SU-DHL-6 (cell line): ENCODE measurements at regions not wholly inside any gene's neighbourhood (a gene's known extent, or its start where the extent isn't known, plus 50 kb on each side); places are given as distances from the start of the nearest gene placed in this dataset.

ENCODE experiments used
- H2AFZ ChIP-seq: fragments of 200-600 bp; sonication (generic); 2 replicates; pipeline ENCODE4 v1.6.1; 2014; ENCODE audit warnings: low read depth, mild to moderate bottlenecking, moderate library complexity, mixed read lengths, antibody characterized with exemption, low read length; ENCODE audit not compliant: severe bottlenecking
- H3F3A ChIP-seq: fragments of 200-600 bp; shearing (Covaris generic); 2 replicates; pipeline ENCODE4 v1.6.0; 2016; ENCODE audit warnings: antibody characterized with exemption, mild to moderate bottlenecking; ENCODE audit not compliant: insufficient read depth
- H3K27ac ChIP-seq: fragments of 200-600 bp; sonication (generic); 2 replicates; pipeline ENCODE4 v1.5.1; 2016; ENCODE audit warnings: low read depth, mild to moderate bottlenecking, low read length, moderate library complexity, mixed read lengths
- H3K27me3 ChIP-seq: fragments of 200-600 bp; sonication (generic), shearing (Covaris generic); 2 replicates; pipeline ENCODE4 v1.6.0; 2014; ENCODE audit warnings: mild to moderate bottlenecking, low read length
- H3K36me3 ChIP-seq: fragments of 200-600 bp; sonication (generic); 2 replicates; pipeline ENCODE4 v1.6.1; 2014; ENCODE audit warnings: mild to moderate bottlenecking, low read length, mixed read lengths
- H3K4me2 ChIP-seq: fragments of 300-600, 200-600 bp; shearing (Covaris generic), sonication (generic); 2 replicates; pipeline ENCODE4 v1.6.0; 2014; ENCODE audit warnings: low read length, low read depth, mild to moderate bottlenecking; ENCODE audit not compliant: poor library complexity, severe bottlenecking
- H3K4me3 ChIP-seq: fragments of 200-600 bp; sonication (generic); 2 replicates; pipeline ENCODE4 v1.5.1; 2014; ENCODE audit warnings: antibody characterized with exemption, low read length, mild to moderate bottlenecking, mixed read lengths; ENCODE audit not compliant: insufficient read depth, poor library complexity, severe bottlenecking
- H3K79me2 ChIP-seq: fragments of 200-600 bp; sonication (generic); 2 replicates; pipeline ENCODE4 v1.6.1; 2014; ENCODE audit warnings: mild to moderate bottlenecking, low read length, moderate library complexity; ENCODE audit not compliant: insufficient read depth
- H3K9ac ChIP-seq: fragments of 200-600 bp; sonication (generic); 2 replicates; pipeline ENCODE4 v1.7.0; 2014; ENCODE audit warnings: mild to moderate bottlenecking, low read length
- H3K9me2 ChIP-seq: fragments of 200-600 bp; sonication (generic); replicated peaks from 2 replicates; pipeline ENCODE4 v1.6.1; 2014; ENCODE audit warnings: low read length; ENCODE audit not compliant: insufficient read depth
- H3K9me3 ChIP-seq: fragments of 200-600 bp; sonication (generic); 2 replicates; pipeline ENCODE4 v1.6.1; 2014; ENCODE audit warnings: low read length, mixed read lengths; ENCODE audit not compliant: insufficient read depth
- H4K20me1 ChIP-seq: fragments of 200-600 bp; sonication (generic); 2 replicates; pipeline ENCODE4 v1.6.1; 2014; ENCODE audit warnings: low read depth, mild to moderate bottlenecking, antibody characterized with exemption, low read length, moderate library complexity, mixed read lengths
- CTCF ChIP-seq: fragments of 200-600 bp; sonication (generic); IDR thresholded peaks from one replicate; pipeline ENCODE4 v1.5.1; 2017; ENCODE audit warnings: antibody characterized with exemption, mild to moderate bottlenecking, low read length, moderate library complexity; ENCODE audit not compliant: insufficient read depth, poor library complexity, severe bottlenecking
- EZH2phosphoT487 ChIP-seq: fragments of 200-600 bp; sonication (generic), shearing (Covaris generic); conservative IDR thresholded peaks from 2 replicates; pipeline ENCODE4 v1.6.1; 2018; ENCODE audit warnings: mild to moderate bottlenecking, antibody characterized with exemption, low read length, moderate library complexity, mixed read lengths

- Histone ChIP-seq H3F3A (no peaks in the 10 kb centered on the region), H3K9me3 (no peaks in the 10 kb centered on the region), H3K36me3 (no peaks in the 10 kb centered on the region), H3K27me3 (no peaks in the 10 kb centered on the region), H3K4me3 (no peak overlapping the region), H3K9ac (no peak overlapping the region), H2AFZ (no peak overlapping the region), H3K27ac (no peak overlapping the region), H3K4me2 (no peak overlapping the region), H3K9me2 (no peaks in the 10 kb centered on the region), H4K20me1 (no peaks in the 10 kb centered on the region), H3K79me2 (no peaks in the 10 kb centered on the region)
- TF ChIP-seq CTCF (no peak), EZH2phosphoT487 (no peak)
Observed at GRCh38 chr2:8412082-8412481, 269.8 kb upstream of the ID2 start.

GRCh38 chr2:8412586-8412985 is 269.3 kb upstream of the ID2 start:
- Histone ChIP-seq H3K9me2 (no peaks in the 10 kb centered on the region), H4K20me1 (no peaks in the 10 kb centered on the region), H3K27ac (no peak overlapping the region), H3K27me3 (no peaks in the 10 kb centered on the region), H3K9me3 (no peaks in the 10 kb centered on the region), H3K4me2 (no peak overlapping the region), H2AFZ (no peak overlapping the region), H3F3A (no peaks in the 10 kb centered on the region), H3K4me3 (no peak overlapping the region), H3K9ac (no peak overlapping the region), H3K79me2 (no peaks in the 10 kb centered on the region), H3K36me3 (no peaks in the 10 kb centered on the region)
- no peak for TF ChIP-seq EZH2phosphoT487
- TF ChIP-seq CTCF: no peak

GRCh38 chr2:8413589-8414135 is 268.2 kb upstream of the ID2 start:
- no peaks in the 10 kb centered on the region for H4K20me1 ChIP-seq
- H2AFZ ChIP-seq: no peak overlapping the region
- no peaks in the 10 kb centered on the region for H3K36me3 ChIP-seq
- no peaks in the 10 kb centered on the region for H3K79me2 ChIP-seq
- H3K27ac ChIP-seq: no peak overlapping the region
- no peaks in the 10 kb centered on the region for H3K9me2 ChIP-seq
- no peaks in the 10 kb centered on the region for H3K27me3 ChIP-seq
- H3K4me2 ChIP-seq: no peak overlapping the region
- TF ChIP-seq EZH2phosphoT487 (no peak), CTCF (no peak)
- H3K4me3 ChIP-seq: no peak overlapping the region
- no peak overlapping the region for H3K9ac ChIP-seq
- no peaks in the 10 kb centered on the region for H3K9me3 ChIP-seq
- no peaks in the 10 kb centered on the region for H3F3A ChIP-seq
